Hepatocyte (in vitro differentiated cells): ENCODE measurements at regions not wholly inside any gene's neighbourhood (a gene's known extent, or its start where the extent isn't known, plus 50 kb on each side); places are given as distances from the start of the nearest gene placed in this dataset.
"Not testable (repeated sequence)": the region's sequence is repeated elsewhere in the genome, so short reads cannot be mapped to it uniquely, and the experiment has no call there.

Experiments
- DNase-seq: peaks from one replicate; pipeline ENCODE4 v3.0.0-alpha.2; 2016; ENCODE audit warnings: low spot score
- H2AFZ ChIP-seq: fragments of 200-600 bp; sonication (generic); 2 replicates; pipeline ENCODE4 v1.6.0; 2016; ENCODE audit warnings: antibody characterized with exemption, mild to moderate bottlenecking
- H3K27ac ChIP-seq: fragments of 200-600 bp; sonication (generic); 2 replicates; pipeline ENCODE4 v1.5.1; 2016; ENCODE audit warnings: mild to moderate bottlenecking
- H3K27me3 ChIP-seq: fragments of 200-600 bp; sonication (generic); 2 replicates; pipeline ENCODE4 v1.6.1; 2016
- H3K36me3 ChIP-seq: fragments of 200-600 bp; sonication (generic); replicated peaks from 2 replicates; pipeline ENCODE4 v1.5.1; 2016; ENCODE audit warnings: low read depth; ENCODE audit not compliant: insufficient read depth
- H3K4me1 ChIP-seq: fragments of 200-600 bp; sonication (generic); 2 replicates; pipeline ENCODE4 v1.5.1; 2016; ENCODE audit warnings: mild to moderate bottlenecking, moderate library complexity; ENCODE audit not compliant: insufficient read depth
- H3K4me2 ChIP-seq: fragments of 200-600 bp; sonication (generic); 2 replicates; pipeline ENCODE4 v1.6.0; 2016
- H3K4me3 ChIP-seq: fragments of 200-600 bp; sonication (generic); 2 replicates; pipeline ENCODE4 v1.5.1; 2016; ENCODE audit warnings: mild to moderate bottlenecking
- H3K79me2 ChIP-seq: fragments of 200-600 bp; sonication (generic); 2 replicates; pipeline ENCODE4 v1.6.0; 2017; ENCODE audit warnings: mild to moderate bottlenecking
- H3K9me2 ChIP-seq: fragments of 200-600 bp; sonication (generic); replicated peaks from 2 replicates; pipeline ENCODE4 v1.6.0; 2017; ENCODE audit warnings: mild to moderate bottlenecking; ENCODE audit not compliant: insufficient read depth
- H3K9me3 ChIP-seq: fragments of 200-600 bp; sonication (generic); 2 replicates; pipeline ENCODE4 v1.5.1; 2016; ENCODE audit warnings: low read depth, mild to moderate bottlenecking
- H4K20me1 ChIP-seq: fragments of 200-600 bp; sonication (generic); 2 replicates; pipeline ENCODE4 v1.6.0; 2016; ENCODE audit warnings: mild to moderate bottlenecking; ENCODE audit not compliant: insufficient read depth, poor library complexity, severe bottlenecking
- CTCF ChIP-seq: fragments of 200-600 bp; sonication (generic); IDR thresholded peaks from 2 replicates; pipeline ENCODE4 v1.5.1; 2016; ENCODE audit warnings: antibody characterized with exemption, mild to moderate bottlenecking; ENCODE audit not compliant: poor library complexity
- EZH2 ChIP-seq: fragments of 200-600 bp; sonication (generic); IDR thresholded peaks from 2 replicates; pipeline ENCODE4 v1.6.1; 2016; ENCODE audit warnings: antibody characterized with exemption, mild to moderate bottlenecking, borderline replicate concordance
- EZH2phosphoT487 ChIP-seq: fragments of 200-600 bp; sonication (generic); IDR thresholded peaks from one replicate; pipeline ENCODE4 v1.6.1; 2018; ENCODE audit warnings: antibody characterized with exemption, mild to moderate bottlenecking, low read depth, moderate library complexity; ENCODE audit not compliant: unreplicated experiment, severe bottlenecking
- WGBS: methylation state at CpG from one replicate; pipeline ENCODE4 v1.1.6; 2016; ENCODE audit warnings: low lambda C conversion rate; ENCODE audit errors: missing lambda C conversion rate; 5-methylcytosine and 5-hydroxymethylcytosine counted together

DNA sequence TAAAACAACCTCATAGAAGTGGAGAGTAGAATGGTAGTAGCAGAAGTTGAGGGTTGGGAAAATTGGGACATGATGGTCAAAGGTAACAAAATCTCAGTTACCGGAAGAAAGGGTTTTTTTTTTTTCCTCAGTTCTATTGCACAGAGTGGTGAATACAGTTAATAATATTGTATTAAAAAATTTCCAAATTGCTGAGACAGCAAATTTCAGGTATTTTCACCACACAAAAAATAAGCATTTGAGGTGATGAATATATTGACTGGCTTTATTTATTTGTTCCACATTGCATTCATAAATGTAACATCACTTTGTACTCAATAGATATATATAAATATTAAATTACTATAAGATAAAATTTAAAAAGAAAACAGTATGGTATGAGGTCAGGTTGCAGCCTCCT is 373.8 kb downstream of the ETV1 start:
- no peak overlapping the region for H3K27ac ChIP-seq
- 95% methylated on average over 1 of the region's 1 CpG for WGBS
- no peaks in the 10 kb centered on the region for H3K4me1 ChIP-seq
- DNase-seq, result no peak
- H3K36me3 ChIP-seq, result no peaks in the 10 kb centered on the region
- H3K9me3 ChIP-seq, result no peaks in the 10 kb centered on the region
- H3K27me3 ChIP-seq, result no peaks in the 10 kb centered on the region
- no peaks in the 10 kb centered on the region for H3K9me2 ChIP-seq
- H2AFZ ChIP-seq, result no peak overlapping the region
- no peak overlapping the region for H3K4me2 ChIP-seq
- TF ChIP-seq EZH2, result no peak
- no peak for TF ChIP-seq EZH2phosphoT487
- no peak for TF ChIP-seq CTCF
- H3K4me3 ChIP-seq, result no peak overlapping the region
- H3K79me2 ChIP-seq, result no peaks in the 10 kb centered on the region
- no peaks in the 10 kb centered on the region for H4K20me1 ChIP-seq

GRCh38 chr7:13627455-13627854 is 362.0 kb downstream of the ETV1 start:
- DNase-seq, result no peak
- Histone ChIP-seq H2AFZ (no peak overlapping the region), H4K20me1 (no peaks in the 10 kb centered on the region), H3K4me2 (no peak overlapping the region), H3K9me2 (no peaks in the 10 kb centered on the region), H3K9me3 (no peaks in the 10 kb centered on the region), H3K79me2 (no peaks in the 10 kb centered on the region), H3K27ac (no peak overlapping the region), H3K36me3 (no peaks in the 10 kb centered on the region), H3K27me3 (no peaks in the 10 kb centered on the region), H3K4me1 (peaks cover 4% of the 10 kb centered on the region), H3K4me3 (no peak overlapping the region)
- 92% methylated on average over 2 of the region's 2 CpGs for WGBS
- TF ChIP-seq EZH2phosphoT487, result no peak
- no peak for TF ChIP-seq CTCF
- TF ChIP-seq EZH2, result no peak

- Histone ChIP-seq H3K27ac (no peak overlapping the region), H2AFZ (no peak overlapping the region), H3K79me2 (no peaks in the 10 kb centered on the region), H3K27me3 (no peaks in the 10 kb centered on the region), H3K9me2 (no peaks in the 10 kb centered on the region), H3K4me3 (no peak overlapping the region), H3K4me2 (no peak overlapping the region), H4K20me1 (no peaks in the 10 kb centered on the region), H3K9me3 (no peaks in the 10 kb centered on the region), H3K36me3 (no peaks in the 10 kb centered on the region), H3K4me1 (peaks cover 4% of the 10 kb centered on the region)
- no peak for DNase-seq
- TF ChIP-seq EZH2, result no peak
- TF ChIP-seq CTCF, result no peak
- no peak for TF ChIP-seq EZH2phosphoT487
- WGBS, result 90% methylated on average over 6 of the region's 6 CpGs
Observed at GRCh38 chr7:13628239-13629001, 361.0 kb downstream of the ETV1 start.

DNA sequence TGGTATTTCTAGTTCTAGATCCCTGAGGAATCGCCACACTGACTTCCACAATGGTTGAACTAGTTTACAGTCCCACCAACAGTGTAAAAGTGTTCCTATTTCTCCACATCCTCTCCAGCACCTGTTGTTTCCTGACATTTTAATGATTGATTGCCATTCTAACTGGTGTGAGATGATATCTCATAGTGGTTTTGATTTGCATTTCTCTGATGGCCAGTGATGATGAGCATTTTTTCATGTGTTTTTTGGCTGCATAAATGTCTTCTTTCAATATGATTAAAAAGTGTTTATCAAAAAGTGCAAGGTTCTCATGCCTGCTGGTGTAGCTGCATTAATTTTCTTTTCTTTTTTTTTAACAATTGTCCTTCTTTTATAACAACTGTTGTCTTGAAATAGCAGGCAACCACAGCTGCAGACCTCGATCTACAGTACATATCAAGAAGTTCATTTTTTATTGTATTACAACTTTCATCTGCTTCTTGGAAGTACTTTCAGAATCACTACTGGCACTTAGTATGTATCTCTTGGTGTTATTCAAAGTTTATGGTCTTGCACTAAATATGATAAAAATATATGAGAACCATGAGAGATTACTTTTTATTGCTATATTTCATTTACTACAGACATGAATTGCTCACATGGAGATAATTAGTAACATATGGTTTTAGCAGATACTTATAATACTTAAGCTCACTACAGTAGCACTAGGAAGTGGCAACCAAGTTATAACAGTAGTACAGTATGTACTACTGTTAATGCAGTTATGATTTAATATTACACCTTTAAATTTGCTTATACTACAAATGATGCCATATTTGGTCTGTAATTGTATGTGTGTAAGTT is 358.0 kb downstream of the ETV1 start:
- WGBS, result 73% methylated on average over 2 of the region's 2 CpGs
- not testable (repeated sequence) for H3K27ac ChIP-seq, H3K4me3 ChIP-seq, H3K27me3 ChIP-seq, H2AFZ ChIP-seq, H3K4me1 ChIP-seq, H3K36me3 ChIP-seq, H3K4me2 ChIP-seq, DNase-seq, H3K9me3 ChIP-seq, H4K20me1 ChIP-seq, H3K79me2 ChIP-seq, H3K9me2 ChIP-seq
